Kidney (tissue), 13 donors: ENCODE measurements at regions not wholly inside any gene's neighbourhood (a gene's known extent, or its start where the extent isn't known, plus 50 kb on each side); places are given as distances from the start of the nearest gene placed in this dataset.
"Not testable (repeated sequence)": the region's sequence is repeated elsewhere in the genome, so short reads cannot be mapped to it uniquely, and the experiment has no call there.

Experiments used
- DNase-seq, 5 donors: peaks; one replicate each; pipeline ENCODE4 v3.0.0-alpha.2; 2013 to 2020
- FAIRE-seq: peaks from 2 replicates; lab custom pipeline; 2012; peaks lifted over from hg19 to GRCh38; lab: Jason Lieb, UNC
- H3K27ac ChIP-seq, 2 donors: one replicate each; pipeline ENCODE4 v1.7.0; 2013; ENCODE audit warnings: low read depth in 2 of 2, low read length in 2 of 2, inconsistent platforms in 1 of 2
- H3K27me3 ChIP-seq: one replicate; pipeline ENCODE4 v1.7.1; 2013; ENCODE audit warnings: low read length, inconsistent platforms; ENCODE audit not compliant: control insufficient read depth, insufficient read depth
- H3K36me3 ChIP-seq, 3 donors: one replicate each; pipeline versions ENCODE4 v1.7.0 to v1.7.1; 2013; ENCODE audit warnings: low read length in 3 of 3, control low read depth in 1 of 3, inconsistent platforms in 1 of 3; ENCODE audit not compliant: insufficient read depth in 3 of 3, control insufficient read depth in 2 of 3
- H3K4me1 ChIP-seq, 3 donors: one replicate each; pipeline versions ENCODE4 v1.7.0 to v1.7.1; 2013; ENCODE audit warnings: low read length in 3 of 3, inconsistent platforms in 1 of 3, low read depth in 1 of 3; ENCODE audit not compliant: control insufficient read depth in 2 of 3, insufficient read depth in 2 of 3
- H3K4me3 ChIP-seq, 3 donors: one replicate each; pipeline versions ENCODE4 v1.7.0 to v1.8.1; 2013; ENCODE audit warnings: low read length in 3 of 3, control low read depth in 1 of 3, inconsistent platforms in 1 of 3
- H3K9ac ChIP-seq, 3 donors: one replicate each; pipeline versions ENCODE4 v1.7.0 to v1.7.1; 2013; ENCODE audit warnings: low read length in 3 of 3, control low read depth in 1 of 3, inconsistent platforms in 1 of 3
- H3K9me3 ChIP-seq, 3 donors: one replicate each; pipeline versions ENCODE4 v1.7.0 to v1.7.1; 2013; ENCODE audit warnings: low read length in 3 of 3, control low read depth in 1 of 3, inconsistent platforms in 1 of 3; ENCODE audit not compliant: control insufficient read depth in 2 of 3, insufficient read depth in 1 of 3
- intact Hi-C: fragments of 100-400 bp; cut with DNase I; formaldehyde crosslinking; loops from one replicate; pipeline ENCODE4 v1.11.1; 2022
- TF ChIP-seq, protein P1 (sequence below): IDR thresholded peaks from 3 replicates; pipeline ENCODE4 v1.5.1; 2012; ENCODE audit warnings: mild to moderate bottlenecking, moderate library complexity, borderline replicate concordance; ENCODE audit not compliant: insufficient read depth; ENCODE audit errors: extremely low read depth
- donor health status: control.
- donor health status: control.
- donor health status: control.
- donor health status: control.
- donor health status: control.
- donor health status: DM: yes; HTN: yes; CAD: no.
- donor health status: Normal renal cell carcinoma (clear cell type).

- H3K4me1 ChIP-seq, H3K27me3 ChIP-seq, H3K4me3 ChIP-seq, DNase-seq, H3K9ac ChIP-seq, intact Hi-C loops, H3K27ac ChIP-seq, H3K36me3 ChIP-seq, H3K9me3 ChIP-seq, FAIRE-seq: not testable (repeated sequence)
Measured at GRCh38 chr17:20903549-20903948, 139.3 kb downstream of the USP22 start.

DNA sequence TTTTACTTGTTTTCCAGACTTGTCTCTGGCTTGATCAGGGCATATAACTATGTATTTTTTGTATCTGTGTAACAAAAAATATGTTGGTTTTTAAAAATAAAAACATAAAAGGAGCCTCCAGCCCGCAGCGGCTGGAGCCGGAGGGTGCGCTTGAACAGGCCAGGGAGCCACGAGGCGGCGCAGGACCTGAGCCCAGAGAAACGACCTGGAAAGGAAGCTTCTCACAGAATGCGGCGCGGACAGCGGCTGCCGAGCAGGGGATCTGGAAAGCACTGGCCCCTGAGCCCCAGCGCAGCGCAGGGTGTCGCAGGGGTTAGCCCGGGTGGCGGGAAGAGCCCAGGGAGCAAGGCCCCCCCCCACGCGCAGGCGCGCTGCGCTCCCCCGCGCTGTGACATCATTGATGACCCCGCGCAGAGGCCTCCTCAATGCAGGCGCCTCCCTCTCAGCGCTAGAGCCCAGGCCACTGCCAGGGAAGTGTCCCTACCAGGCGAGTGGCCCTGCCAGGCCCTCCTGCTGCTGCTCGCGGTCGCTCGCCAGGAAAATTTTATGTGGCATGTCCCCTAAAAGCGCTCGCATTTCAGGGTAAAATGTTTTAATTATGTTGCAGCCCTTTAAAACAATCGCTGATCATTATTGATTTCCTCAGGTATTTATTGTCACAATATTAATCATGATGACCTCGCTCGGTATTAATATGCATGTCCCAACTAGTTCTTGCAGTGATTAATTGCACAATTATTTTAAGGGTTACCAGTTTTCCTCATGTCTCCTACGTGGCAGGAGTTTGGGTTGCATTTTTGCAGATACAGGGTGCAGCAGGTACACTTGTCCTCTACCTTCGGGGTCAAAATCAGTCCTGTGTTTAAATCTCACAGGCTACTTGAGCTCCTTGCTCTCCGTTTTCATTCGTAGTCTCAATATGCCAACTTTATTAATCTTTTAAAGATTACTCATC lies 134.2 kb downstream of the USP22 start:
- Histone ChIP-seq H3K27ac (peak overlapping the region in 1 of 2 donors; percentile 88), H3K4me3 (peak overlapping the region; percentile 30 to 50 (median 43)), H3K36me3 (no peaks in the 10 kb centered on the region), H3K27me3 (no peaks in the 10 kb centered on the region), H3K9me3 (no peaks in the 10 kb centered on the region), H3K4me1 (no peaks in the 10 kb centered on the region), H3K9ac (peak overlapping the region in 1 of 3 donors; percentile 27)
- FAIRE-seq (no peak), DNase-seq (peak; percentile 91 to 95 (median 93))
- intact Hi-C loops = no loop called here
- TF ChIP-seq, protein P1, sequence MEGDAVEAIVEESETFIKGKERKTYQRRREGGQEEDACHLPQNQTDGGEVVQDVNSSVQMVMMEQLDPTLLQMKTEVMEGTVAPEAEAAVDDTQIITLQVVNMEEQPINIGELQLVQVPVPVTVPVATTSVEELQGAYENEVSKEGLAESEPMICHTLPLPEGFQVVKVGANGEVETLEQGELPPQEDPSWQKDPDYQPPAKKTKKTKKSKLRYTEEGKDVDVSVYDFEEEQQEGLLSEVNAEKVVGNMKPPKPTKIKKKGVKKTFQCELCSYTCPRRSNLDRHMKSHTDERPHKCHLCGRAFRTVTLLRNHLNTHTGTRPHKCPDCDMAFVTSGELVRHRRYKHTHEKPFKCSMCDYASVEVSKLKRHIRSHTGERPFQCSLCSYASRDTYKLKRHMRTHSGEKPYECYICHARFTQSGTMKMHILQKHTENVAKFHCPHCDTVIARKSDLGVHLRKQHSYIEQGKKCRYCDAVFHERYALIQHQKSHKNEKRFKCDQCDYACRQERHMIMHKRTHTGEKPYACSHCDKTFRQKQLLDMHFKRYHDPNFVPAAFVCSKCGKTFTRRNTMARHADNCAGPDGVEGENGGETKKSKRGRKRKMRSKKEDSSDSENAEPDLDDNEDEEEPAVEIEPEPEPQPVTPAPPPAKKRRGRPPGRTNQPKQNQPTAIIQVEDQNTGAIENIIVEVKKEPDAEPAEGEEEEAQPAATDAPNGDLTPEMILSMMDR = peak; percentile 41

DNA sequence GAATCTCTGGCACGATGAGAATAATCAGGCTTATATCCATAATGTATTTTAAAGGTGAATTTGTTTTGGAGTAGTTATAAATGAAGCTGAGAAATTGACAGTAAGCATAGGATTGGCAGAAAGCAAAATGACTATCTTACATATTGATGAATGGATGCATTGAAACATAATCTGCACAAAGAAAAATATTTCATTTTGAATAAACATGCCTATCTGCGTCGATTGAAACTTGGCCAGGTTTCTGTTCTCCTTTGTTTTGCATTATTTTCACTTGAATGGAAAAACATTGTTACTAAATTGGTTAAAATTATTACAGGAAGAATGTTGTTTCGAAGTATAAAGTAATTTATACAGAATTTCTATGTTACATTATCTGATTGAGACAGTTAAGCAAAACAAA lies 128.2 kb downstream of the USP22 start:
- TF ChIP-seq, protein P1 = no peak
- DNase-seq (no peak), FAIRE-seq (no peak)
- Histone ChIP-seq H3K4me3 (no peak overlapping the region), H3K4me1 (no peaks in the 10 kb centered on the region), H3K9me3 (no peaks in the 10 kb centered on the region), H3K36me3 (no peaks in the 10 kb centered on the region), H3K27me3 (no peaks in the 10 kb centered on the region), H3K9ac (no peak overlapping the region), H3K27ac (no peak overlapping the region)
- intact Hi-C loops = no loop called here

DNA sequence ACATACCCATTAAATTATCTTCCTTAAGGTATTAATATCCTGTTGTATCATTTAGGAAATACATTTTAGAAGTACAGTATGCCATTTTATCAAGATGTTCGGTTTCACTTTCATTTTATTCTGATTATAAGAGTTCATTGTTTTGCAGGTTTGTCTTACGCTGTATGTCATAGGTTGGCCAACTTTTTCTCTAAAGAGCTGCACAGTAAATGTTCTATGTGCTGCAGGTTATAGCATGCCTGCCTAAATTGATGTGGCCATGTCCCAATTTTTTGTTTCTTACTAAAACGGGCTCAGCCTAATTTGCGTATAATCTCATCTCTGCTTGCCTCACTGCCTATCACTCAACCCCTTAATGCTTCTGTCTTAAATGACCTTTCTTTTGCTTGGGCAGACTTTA lies 126.4 kb downstream of the USP22 start:
- H3K27me3 ChIP-seq = no peaks in the 10 kb centered on the region
- FAIRE-seq (no peak), DNase-seq (no peak)
- H3K4me1 ChIP-seq = no peaks in the 10 kb centered on the region
- H3K4me3 ChIP-seq = peak overlapping the region in 1 of 3 donors; percentile 28
- H3K9me3 ChIP-seq = no peaks in the 10 kb centered on the region
- no peak overlapping the region for H3K9ac ChIP-seq
- TF ChIP-seq, protein P1 = no peak
- intact Hi-C loops = no loop called here
- no peak overlapping the region for H3K27ac ChIP-seq
- no peaks in the 10 kb centered on the region for H3K36me3 ChIP-seq

- H3K4me1 ChIP-seq, H3K4me3 ChIP-seq, H3K36me3 ChIP-seq, H3K9me3 ChIP-seq, DNase-seq, H3K27me3 ChIP-seq, H3K27ac ChIP-seq, FAIRE-seq, H3K9ac ChIP-seq, intact Hi-C loops: not testable (repeated sequence)
Measured at GRCh38 chr17:20917610-20918306, 125.1 kb downstream of the USP22 start.
